GM23338 (cell line): ENCODE measurements at regions not wholly inside any gene's neighbourhood (a gene's known extent, or its start where the extent isn't known, plus 50 kb on each side); places are given as distances from the start of the nearest gene placed in this dataset.

Source experiments
- ATAC-seq: fragments of 200-7000 bp; cut with Tn5 transposase; 3 replicates; pipeline ENCODE4 v1.9.1; 2020
- DNase-seq: peaks from one replicate; pipeline ENCODE4 v3.0.0-alpha.2; 2015; ENCODE audit warnings: low spot score
- H2AFZ ChIP-seq: fragments of 200-600 bp; sonication (generic); 2 replicates; pipeline ENCODE4 v1.8.0; 2016; ENCODE audit warnings: antibody characterized with exemption, mild to moderate bottlenecking, moderate library complexity
- H3F3A ChIP-seq: fragments of 200-600 bp; sonication (generic); replicated peaks from 2 replicates; pipeline ENCODE4 v1.8.0; 2017; ENCODE audit warnings: antibody characterized with exemption, mixed run types, low read depth
- H3K27ac ChIP-seq: fragments of 200-600 bp; sonication (generic); 2 replicates; pipeline ENCODE4 v1.6.1; 2016; ENCODE audit warnings: low read depth
- H3K27me3 ChIP-seq: fragments of 200-600 bp; sonication (generic); 2 replicates; pipeline ENCODE4 v1.8.0; 2016; ENCODE audit warnings: mild to moderate bottlenecking, mixed run types, moderate library complexity; ENCODE audit not compliant: insufficient read depth
- H3K36me3 ChIP-seq: fragments of 200-600 bp; sonication (generic); 2 replicates; pipeline ENCODE4 v1.8.0; 2016; ENCODE audit warnings: mild to moderate bottlenecking; ENCODE audit not compliant: insufficient read depth
- H3K4me1 ChIP-seq: fragments of 200-600 bp; sonication (generic); 2 replicates; pipeline ENCODE4 v1.8.0; 2016; ENCODE audit warnings: mild to moderate bottlenecking, moderate library complexity; ENCODE audit not compliant: insufficient read depth
- H3K4me2 ChIP-seq: fragments of 200-600 bp; sonication (generic); 2 replicates; pipeline ENCODE4 v1.7.1; 2017; ENCODE audit warnings: mixed run types
- H3K4me3 ChIP-seq: fragments of 200-600 bp; sonication (generic); 2 replicates; pipeline ENCODE4 v1.6.1; 2016; ENCODE audit warnings: mixed run types
- H3K79me2 ChIP-seq: fragments of 200-600 bp; sonication (generic); replicated peaks from 2 replicates; pipeline ENCODE4 v1.8.0; 2017; ENCODE audit warnings: mild to moderate bottlenecking; ENCODE audit not compliant: insufficient read depth
- H3K9me2 ChIP-seq: fragments of 200-600 bp; sonication (generic); 2 replicates; pipeline ENCODE4 v1.8.0; 2017; ENCODE audit not compliant: insufficient read depth
- H4K20me1 ChIP-seq: fragments of 200-600 bp; sonication (generic); replicated peaks from 2 replicates; pipeline ENCODE4 v1.8.0; 2017; ENCODE audit warnings: mild to moderate bottlenecking; ENCODE audit not compliant: insufficient read depth
- H3K27ac Mint-ChIP-seq: 2 replicates; pipeline ENCODE4 v1.8.0; 2020; ENCODE audit warnings: inconsistent platforms, mild to moderate bottlenecking, moderate library complexity, mixed read lengths
- H3K27me3 Mint-ChIP-seq: 3 replicates; pipeline ENCODE4 v1.8.0; 2022; ENCODE audit warnings: low read depth, mild to moderate bottlenecking, moderate library complexity, mixed read lengths, inconsistent platforms; ENCODE audit not compliant: insufficient read depth, poor library complexity
- H3K36me3 Mint-ChIP-seq: 3 replicates; pipeline ENCODE4 v1.8.0; 2021; ENCODE audit warnings: low read depth, mild to moderate bottlenecking, inconsistent platforms, moderate library complexity, mixed read lengths
- H3K4me1 Mint-ChIP-seq: 3 replicates; pipeline ENCODE4 v1.8.0; 2020; ENCODE audit warnings: mild to moderate bottlenecking, inconsistent platforms, mixed read lengths
- H3K4me3 Mint-ChIP-seq: 3 replicates; pipeline ENCODE4 v1.8.0; 2021; ENCODE audit warnings: moderate library complexity, mild to moderate bottlenecking, inconsistent platforms, mixed read lengths
- H3K9me3 Mint-ChIP-seq: 3 replicates; pipeline ENCODE4 v1.8.0; 2020; ENCODE audit warnings: moderate library complexity, mild to moderate bottlenecking, inconsistent platforms, mixed read lengths
- CREB1 ChIP-seq: fragments of 250-450 bp; sonication (Bioruptor Pico); IDR thresholded peaks from 2 replicates; pipeline ENCODE4 v1.5.0; 2020; ENCODE audit warnings: low read depth, mild to moderate bottlenecking, moderate library complexity
- EZH2 ChIP-seq: fragments of 200-600 bp; sonication (generic); IDR thresholded peaks from one replicate; pipeline ENCODE4 v1.8.0; 2017; ENCODE audit warnings: antibody characterized with exemption, mild to moderate bottlenecking, low read depth; ENCODE audit not compliant: unreplicated experiment
- EZH2phosphoT487 ChIP-seq: fragments of 200-600 bp; sonication (generic); IDR thresholded peaks from one replicate; pipeline ENCODE4 v1.8.1; 2018; ENCODE audit warnings: antibody characterized with exemption; ENCODE audit not compliant: unreplicated experiment
- JUNB ChIP-seq: IDR thresholded peaks from one replicate; pipeline ENCODE4 v1.6.1; 2016; ENCODE audit warnings: antibody characterized with exemption; ENCODE audit not compliant: unreplicated experiment
- NANOG ChIP-seq: IDR thresholded peaks from 2 replicates; pipeline ENCODE4 v1.6.1; 2016; ENCODE audit warnings: antibody characterized with exemption, borderline replicate concordance
- POLR2AphosphoS5 ChIP-seq: IDR thresholded peaks from 2 replicates; pipeline ENCODE4 v1.6.1; 2016; ENCODE audit warnings: antibody characterized with exemption, low read depth
- STAT1 ChIP-seq: IDR thresholded peaks from one replicate; pipeline ENCODE4 v1.6.1; 2016; ENCODE audit warnings: antibody characterized with exemption; ENCODE audit not compliant: unreplicated experiment
- ZNF114 ChIP-seq: fragments of 250-450 bp; sonication (Bioruptor Pico); IDR thresholded peaks from 2 replicates; pipeline ENCODE4 v1.5.0; 2020; ENCODE audit warnings: mild to moderate bottlenecking, moderate library complexity
- ZNF331 ChIP-seq: fragments of 250-450 bp; sonication (Bioruptor Pico); IDR thresholded peaks from 2 replicates; pipeline ENCODE4 v1.5.0; 2020; ENCODE audit warnings: low read depth, mild to moderate bottlenecking, moderate library complexity
- ZNF462 ChIP-seq: fragments of 250-450 bp; sonication (Bioruptor Pico); IDR thresholded peaks from 2 replicates; pipeline ENCODE4 v1.5.0; 2020; ENCODE audit warnings: mild to moderate bottlenecking, moderate library complexity
- TF ChIP-seq, protein P1 (sequence below), 2 experiments: fragments of 200-600 bp in 1 of 2; sonication (generic) in 1 of 2; conservative IDR thresholded peaks; 2 replicates each; pipeline versions ENCODE4 v1.5.1 to v1.6.1; 2016 to 2017; ENCODE audit warnings: antibody characterized with exemption in 2 of 2, low read depth in 2 of 2, mild to moderate bottlenecking in 2 of 2, moderate library complexity in 1 of 2
- TF ChIP-seq, protein P2 (sequence below): IDR thresholded peaks from one replicate; pipeline ENCODE4 v1.6.1; 2018; ENCODE audit warnings: antibody characterized with exemption; ENCODE audit not compliant: unreplicated experiment
- TF ChIP-seq, protein P3 (sequence below): IDR thresholded peaks from 2 replicates; pipeline ENCODE4 v1.6.1; 2016; ENCODE audit warnings: antibody characterized with exemption

GRCh38 chr2:223223156-223223555, 171.2 kb downstream of the KCNE4 start:
- H3K9me2 ChIP-seq = 0 out of 2 replicates have a peak, but pooled peaks cover 11% of the 10 kb centered on the region
- no peak overlapping the region for H3K4me2 ChIP-seq
- H3F3A ChIP-seq = no peaks in the 10 kb centered on the region
- no peaks in the 10 kb centered on the region for H4K20me1 ChIP-seq
- TF ChIP-seq, protein P1, sequence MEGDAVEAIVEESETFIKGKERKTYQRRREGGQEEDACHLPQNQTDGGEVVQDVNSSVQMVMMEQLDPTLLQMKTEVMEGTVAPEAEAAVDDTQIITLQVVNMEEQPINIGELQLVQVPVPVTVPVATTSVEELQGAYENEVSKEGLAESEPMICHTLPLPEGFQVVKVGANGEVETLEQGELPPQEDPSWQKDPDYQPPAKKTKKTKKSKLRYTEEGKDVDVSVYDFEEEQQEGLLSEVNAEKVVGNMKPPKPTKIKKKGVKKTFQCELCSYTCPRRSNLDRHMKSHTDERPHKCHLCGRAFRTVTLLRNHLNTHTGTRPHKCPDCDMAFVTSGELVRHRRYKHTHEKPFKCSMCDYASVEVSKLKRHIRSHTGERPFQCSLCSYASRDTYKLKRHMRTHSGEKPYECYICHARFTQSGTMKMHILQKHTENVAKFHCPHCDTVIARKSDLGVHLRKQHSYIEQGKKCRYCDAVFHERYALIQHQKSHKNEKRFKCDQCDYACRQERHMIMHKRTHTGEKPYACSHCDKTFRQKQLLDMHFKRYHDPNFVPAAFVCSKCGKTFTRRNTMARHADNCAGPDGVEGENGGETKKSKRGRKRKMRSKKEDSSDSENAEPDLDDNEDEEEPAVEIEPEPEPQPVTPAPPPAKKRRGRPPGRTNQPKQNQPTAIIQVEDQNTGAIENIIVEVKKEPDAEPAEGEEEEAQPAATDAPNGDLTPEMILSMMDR (conservative IDR thresholded peaks at IDR 0.05; ENCODE audit: low read depth in 2 of 2) = no peak
- TF ChIP-seq, protein P2, sequence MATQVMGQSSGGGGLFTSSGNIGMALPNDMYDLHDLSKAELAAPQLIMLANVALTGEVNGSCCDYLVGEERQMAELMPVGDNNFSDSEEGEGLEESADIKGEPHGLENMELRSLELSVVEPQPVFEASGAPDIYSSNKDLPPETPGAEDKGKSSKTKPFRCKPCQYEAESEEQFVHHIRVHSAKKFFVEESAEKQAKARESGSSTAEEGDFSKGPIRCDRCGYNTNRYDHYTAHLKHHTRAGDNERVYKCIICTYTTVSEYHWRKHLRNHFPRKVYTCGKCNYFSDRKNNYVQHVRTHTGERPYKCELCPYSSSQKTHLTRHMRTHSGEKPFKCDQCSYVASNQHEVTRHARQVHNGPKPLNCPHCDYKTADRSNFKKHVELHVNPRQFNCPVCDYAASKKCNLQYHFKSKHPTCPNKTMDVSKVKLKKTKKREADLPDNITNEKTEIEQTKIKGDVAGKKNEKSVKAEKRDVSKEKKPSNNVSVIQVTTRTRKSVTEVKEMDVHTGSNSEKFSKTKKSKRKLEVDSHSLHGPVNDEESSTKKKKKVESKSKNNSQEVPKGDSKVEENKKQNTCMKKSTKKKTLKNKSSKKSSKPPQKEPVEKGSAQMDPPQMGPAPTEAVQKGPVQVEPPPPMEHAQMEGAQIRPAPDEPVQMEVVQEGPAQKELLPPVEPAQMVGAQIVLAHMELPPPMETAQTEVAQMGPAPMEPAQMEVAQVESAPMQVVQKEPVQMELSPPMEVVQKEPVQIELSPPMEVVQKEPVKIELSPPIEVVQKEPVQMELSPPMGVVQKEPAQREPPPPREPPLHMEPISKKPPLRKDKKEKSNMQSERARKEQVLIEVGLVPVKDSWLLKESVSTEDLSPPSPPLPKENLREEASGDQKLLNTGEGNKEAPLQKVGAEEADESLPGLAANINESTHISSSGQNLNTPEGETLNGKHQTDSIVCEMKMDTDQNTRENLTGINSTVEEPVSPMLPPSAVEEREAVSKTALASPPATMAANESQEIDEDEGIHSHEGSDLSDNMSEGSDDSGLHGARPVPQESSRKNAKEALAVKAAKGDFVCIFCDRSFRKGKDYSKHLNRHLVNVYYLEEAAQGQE = no peak
- no peak for TF ChIP-seq CREB1 (CRISPR knock-in tag)
- TF ChIP-seq EZH2 = no peak
- TF ChIP-seq ZNF462 (CRISPR knock-in tag) = no peak
- no peak for TF ChIP-seq NANOG
- TF ChIP-seq, protein P3, sequence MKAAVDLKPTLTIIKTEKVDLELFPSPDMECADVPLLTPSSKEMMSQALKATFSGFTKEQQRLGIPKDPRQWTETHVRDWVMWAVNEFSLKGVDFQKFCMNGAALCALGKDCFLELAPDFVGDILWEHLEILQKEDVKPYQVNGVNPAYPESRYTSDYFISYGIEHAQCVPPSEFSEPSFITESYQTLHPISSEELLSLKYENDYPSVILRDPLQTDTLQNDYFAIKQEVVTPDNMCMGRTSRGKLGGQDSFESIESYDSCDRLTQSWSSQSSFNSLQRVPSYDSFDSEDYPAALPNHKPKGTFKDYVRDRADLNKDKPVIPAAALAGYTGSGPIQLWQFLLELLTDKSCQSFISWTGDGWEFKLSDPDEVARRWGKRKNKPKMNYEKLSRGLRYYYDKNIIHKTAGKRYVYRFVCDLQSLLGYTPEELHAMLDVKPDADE = no peak
- TF ChIP-seq EZH2phosphoT487 = no peak
- no peak for TF ChIP-seq ZNF331 (CRISPR knock-in tag)
- TF ChIP-seq STAT1 = no peak
- TF ChIP-seq POLR2AphosphoS5 = no peak
- no peak for TF ChIP-seq ZNF114 (CRISPR knock-in tag)
- TF ChIP-seq JUNB = no peak
- DNase-seq (no peak), ATAC-seq (no peak)
- H3K27ac Mint-ChIP-seq = no peak overlapping the region
- peaks cover 11% of the 10 kb centered on the region for H3K4me1 Mint-ChIP-seq
- no peak overlapping the region for H3K27ac ChIP-seq
- no peaks in the 10 kb centered on the region for H3K36me3 ChIP-seq
- H3K4me3 Mint-ChIP-seq = no peak overlapping the region
- no peaks in the 10 kb centered on the region for H3K9me3 Mint-ChIP-seq
- no peaks in the 10 kb centered on the region for H3K27me3 ChIP-seq
- no peaks in the 10 kb centered on the region for H3K4me1 ChIP-seq
- no peak overlapping the region for H2AFZ ChIP-seq
- H3K36me3 Mint-ChIP-seq = no peaks in the 10 kb centered on the region
- no peaks in the 10 kb centered on the region for H3K79me2 ChIP-seq
- no peak overlapping the region for H3K4me3 ChIP-seq
- no peaks in the 10 kb centered on the region for H3K27me3 Mint-ChIP-seq
